ENCODE measurements at regions not wholly inside any gene's neighbourhood (a gene's known extent, or its start where the extent isn't known, plus 50 kb on each side); places are given as distances from the start of the nearest gene placed in this dataset.

- H3K36me3 Mint-ChIP-seq = no peaks in the 10 kb centered on the region
- no peak overlapping the region for H3K4me3 Mint-ChIP-seq
- H3K27ac Mint-ChIP-seq = no peak overlapping the region
- no peaks in the 10 kb centered on the region for H3K9me3 Mint-ChIP-seq
- no peaks in the 10 kb centered on the region for H3K4me1 Mint-ChIP-seq
- peaks cover 11% of the 10 kb centered on the region for H3K27me3 Mint-ChIP-seq
Observed at GRCh38 chr13:47005756-47006414, 109.0 kb upstream of the HTR2A start.

DNA sequence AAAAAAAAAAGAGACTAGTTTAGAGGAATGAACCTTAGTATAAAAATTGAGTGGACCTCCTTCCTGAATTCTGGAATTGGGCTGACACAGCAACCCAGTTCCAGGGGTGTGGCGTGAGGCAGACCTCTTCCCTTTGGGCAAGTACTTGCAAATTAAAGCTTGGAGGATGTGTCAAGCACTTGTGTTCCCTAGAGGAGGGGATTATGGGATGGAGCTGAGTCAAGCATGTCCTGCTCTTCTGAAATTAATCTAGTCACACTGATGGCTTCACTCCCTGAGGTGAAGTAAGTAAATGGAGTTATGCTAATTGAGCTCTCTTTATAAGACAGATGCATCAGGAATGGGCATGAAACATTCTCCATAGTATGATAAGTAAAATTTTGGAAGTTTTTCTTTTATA is 107.7 kb upstream of the HTR2A start:
- peaks cover 11% of the 10 kb centered on the region for H3K27me3 Mint-ChIP-seq
- H3K4me3 Mint-ChIP-seq = no peak overlapping the region
- H3K4me1 Mint-ChIP-seq = no peaks in the 10 kb centered on the region
- H3K36me3 Mint-ChIP-seq = no peaks in the 10 kb centered on the region
- no peak overlapping the region for H3K27ac Mint-ChIP-seq
- H3K9me3 Mint-ChIP-seq = no peaks in the 10 kb centered on the region

- Mint-ChIP-seq H3K36me3 (no peaks in the 10 kb centered on the region), H3K27ac (no peak overlapping the region)
Observed at GRCh38 chr13:47004027-47004426, 107.2 kb upstream of the HTR2A start.

DNA sequence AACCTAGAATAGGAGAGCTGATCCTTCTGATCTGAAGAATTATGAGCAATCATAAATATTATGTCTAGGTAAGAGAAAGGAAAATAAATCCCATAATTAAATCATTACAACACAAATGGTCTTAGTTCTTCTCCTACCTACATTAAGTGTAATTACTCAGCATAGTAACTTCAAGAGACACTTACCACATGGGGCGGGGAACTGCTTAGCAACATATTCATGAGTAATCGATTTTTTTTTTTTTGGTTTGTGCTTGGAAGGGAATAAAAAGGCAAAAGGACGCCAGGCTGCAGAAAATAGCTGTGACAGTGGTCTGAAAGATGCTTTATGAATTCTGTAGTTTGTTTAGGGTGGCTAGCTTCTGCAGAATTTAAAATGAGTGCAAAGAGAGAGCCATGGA is 103.3 kb upstream of the HTR2A start:
- no peaks in the 10 kb centered on the region for H3K36me3 Mint-ChIP-seq
- H3K27me3 Mint-ChIP-seq = peaks cover 14% of the 10 kb centered on the region
- H3K9me3 Mint-ChIP-seq = no peaks in the 10 kb centered on the region
- H3K27ac Mint-ChIP-seq = no peak overlapping the region
- no peak overlapping the region for H3K4me3 Mint-ChIP-seq
- H3K4me1 Mint-ChIP-seq = no peaks in the 10 kb centered on the region

More at GRCh38 chr13:47004027-47004426, 107.2 kb upstream of the HTR2A start:
- no peaks in the 10 kb centered on the region for H3K9me3 Mint-ChIP-seq
- H3K4me1 Mint-ChIP-seq = no peaks in the 10 kb centered on the region
- H3K27me3 Mint-ChIP-seq = peaks cover 15% of the 10 kb centered on the region
- H3K4me3 Mint-ChIP-seq = no peak overlapping the region

GRCh38 chr13:46996316-46997030 is 99.6 kb upstream of the HTR2A start:
- no peaks in the 10 kb centered on the region for H3K9me3 Mint-ChIP-seq
- no peak overlapping the region for H3K4me3 Mint-ChIP-seq
- no peaks in the 10 kb centered on the region for H3K4me1 Mint-ChIP-seq
- peaks cover 9% of the 10 kb centered on the region for H3K27me3 Mint-ChIP-seq
- H3K36me3 Mint-ChIP-seq = no peaks in the 10 kb centered on the region
- H3K27ac Mint-ChIP-seq = no peak overlapping the region

GRCh38 chr13:46995874-46996273 is 99.0 kb upstream of the HTR2A start:
- Mint-ChIP-seq H3K9me3 (no peaks in the 10 kb centered on the region), H3K27me3 (peaks cover 6% of the 10 kb centered on the region), H3K4me3 (no peak overlapping the region), H3K4me1 (no peaks in the 10 kb centered on the region), H3K27ac (no peak overlapping the region), H3K36me3 (no peaks in the 10 kb centered on the region)

DNA sequence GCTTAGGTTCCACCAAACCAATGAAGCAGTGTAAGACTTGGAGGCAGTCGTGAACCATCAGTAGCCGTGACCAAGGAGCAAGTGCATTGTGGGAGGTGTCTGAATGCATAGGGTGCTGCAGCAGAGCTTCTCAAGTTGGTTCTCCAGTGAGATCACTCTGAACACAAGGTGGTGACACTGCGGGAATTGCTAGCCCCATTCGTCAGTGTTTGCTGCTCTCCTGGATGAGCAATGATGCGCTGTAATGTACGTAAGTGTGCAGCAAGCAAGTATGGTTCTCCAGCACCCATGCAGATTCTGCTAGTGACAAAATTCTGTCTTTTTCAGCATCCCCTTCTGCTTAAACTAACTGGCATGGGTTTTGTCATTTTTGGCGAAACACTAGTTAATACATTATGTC is 97.6 kb upstream of the HTR2A start:
- no peak overlapping the region for H3K27ac Mint-ChIP-seq
- peaks cover 6% of the 10 kb centered on the region for H3K27me3 Mint-ChIP-seq
- no peaks in the 10 kb centered on the region for H3K36me3 Mint-ChIP-seq

GRCh38 chr13:46992383-46992952 is 95.6 kb upstream of the HTR2A start:
- Mint-ChIP-seq H3K27me3 (peaks cover 10% of the 10 kb centered on the region), H3K36me3 (no peaks in the 10 kb centered on the region), H3K27ac (no peak overlapping the region), H3K9me3 (no peaks in the 10 kb centered on the region), H3K4me3 (no peak overlapping the region), H3K4me1 (no peaks in the 10 kb centered on the region)

More for the DNA sequence above, 97.6 kb upstream of the HTR2A start:
- H3K4me3 Mint-ChIP-seq = no peak overlapping the region
- no peaks in the 10 kb centered on the region for H3K9me3 Mint-ChIP-seq
- no peaks in the 10 kb centered on the region for H3K4me1 Mint-ChIP-seq

- Mint-ChIP-seq H3K36me3 (no peaks in the 10 kb centered on the region), H3K4me3 (no peak overlapping the region), H3K27ac (no peak overlapping the region), H3K9me3 (no peaks in the 10 kb centered on the region), H3K4me1 (peaks cover 4% of the 10 kb centered on the region), H3K27me3 (peaks cover 7% of the 10 kb centered on the region)
Observed at GRCh38 chr13:46983881-46984280, 87.0 kb upstream of the HTR2A start.

DNA sequence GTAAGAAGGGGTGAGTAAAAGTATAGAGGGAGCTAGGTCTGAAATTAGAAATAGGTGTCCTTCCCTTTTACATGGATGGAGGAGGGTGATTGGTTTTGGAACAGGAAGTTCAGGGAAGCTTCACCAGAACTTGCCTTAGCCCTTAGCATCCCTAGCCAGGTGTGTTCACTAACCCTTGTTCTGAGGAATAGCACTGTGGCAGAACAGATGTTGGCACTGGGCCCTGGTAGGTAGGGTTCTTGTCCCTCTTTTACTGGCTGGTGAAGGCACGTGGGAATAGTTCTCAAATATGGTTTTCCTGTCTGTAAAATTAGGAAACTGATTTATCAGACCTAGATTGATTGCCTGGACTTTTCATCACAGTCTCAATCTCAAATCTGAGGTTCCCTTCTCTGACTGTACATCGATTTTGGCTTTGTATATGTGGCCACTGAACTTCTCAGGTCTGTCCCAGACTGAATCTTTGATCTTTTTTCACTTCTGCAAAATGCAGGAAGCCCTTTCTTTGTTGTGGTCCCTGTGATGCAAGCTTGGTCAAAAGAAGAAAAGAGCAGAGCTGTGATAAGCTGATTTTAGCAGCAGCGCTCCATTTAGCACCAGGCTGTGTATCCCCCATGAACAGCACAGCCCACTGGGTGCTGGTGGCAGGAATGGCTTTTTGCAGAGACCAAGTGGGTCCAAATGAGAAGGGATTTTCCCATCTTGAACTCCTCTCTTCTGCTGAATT is 86.2 kb upstream of the HTR2A start:
- Mint-ChIP-seq H3K4me1 (peaks cover 4% of the 10 kb centered on the region), H3K36me3 (no peaks in the 10 kb centered on the region), H3K9me3 (peaks cover 1% of the 10 kb centered on the region), H3K4me3 (no peak overlapping the region), H3K27ac (no peak overlapping the region), H3K27me3 (peaks cover 1% of the 10 kb centered on the region)

DNA sequence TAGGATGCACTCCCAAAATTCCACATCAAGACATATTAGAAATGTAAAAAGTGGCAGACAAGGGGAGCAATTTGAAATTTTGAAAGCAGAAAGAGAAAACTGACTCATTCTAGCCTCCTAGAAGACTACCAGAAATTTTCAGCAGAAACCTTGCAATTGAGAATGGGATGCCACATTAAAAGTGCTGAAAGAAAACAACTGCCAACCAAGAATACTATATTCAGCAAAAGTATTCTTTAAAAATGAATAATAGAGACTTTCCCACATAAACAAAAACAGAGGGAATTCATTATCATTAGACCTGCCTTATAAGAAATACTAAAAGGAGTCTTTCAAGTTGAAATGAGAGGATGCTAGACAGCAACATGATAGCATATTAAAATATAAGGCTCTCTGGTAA is 78.3 kb upstream of the HTR2A start:
- Mint-ChIP-seq H3K27me3 (peaks cover 6% of the 10 kb centered on the region), H3K9me3 (peaks cover 15% of the 10 kb centered on the region), H3K4me3 (no peak overlapping the region), H3K27ac (no peak overlapping the region), H3K4me1 (no peaks in the 10 kb centered on the region), H3K36me3 (peaks cover 5% of the 10 kb centered on the region)

DNA sequence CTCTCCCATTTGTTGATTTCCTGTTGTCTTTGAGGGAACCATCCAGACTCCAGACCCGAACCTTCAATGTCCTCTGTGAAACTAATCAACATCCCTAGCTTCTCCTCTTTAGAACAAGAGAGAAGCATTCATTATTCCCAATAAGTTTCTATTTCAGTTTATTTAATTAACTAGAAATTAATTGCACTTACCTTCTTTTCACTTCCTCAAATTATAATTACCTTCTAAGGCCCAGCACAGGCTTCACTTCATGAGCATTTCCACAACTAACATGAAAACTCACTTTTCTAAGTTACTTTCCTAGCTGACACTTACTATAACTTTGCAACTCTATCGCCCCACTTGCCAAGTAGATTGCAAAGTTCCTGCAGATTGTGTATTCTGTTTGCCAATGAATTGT is 71.6 kb upstream of the HTR2A start:
- H3K9me3 Mint-ChIP-seq = no peaks in the 10 kb centered on the region
- H3K36me3 Mint-ChIP-seq = no peaks in the 10 kb centered on the region
- no peaks in the 10 kb centered on the region for H3K4me1 Mint-ChIP-seq
- no peak overlapping the region for H3K27ac Mint-ChIP-seq
- H3K4me3 Mint-ChIP-seq = no peak overlapping the region
- no peaks in the 10 kb centered on the region for H3K27me3 Mint-ChIP-seq

- Mint-ChIP-seq H3K9me3 (no peaks in the 10 kb centered on the region), H3K36me3 (no peaks in the 10 kb centered on the region), H3K27me3 (no peaks in the 10 kb centered on the region), H3K27ac (no peak overlapping the region), H3K4me3 (no peak overlapping the region), H3K4me1 (no peaks in the 10 kb centered on the region)
Observed at GRCh38 chr13:46964789-46965527, 68.1 kb upstream of the HTR2A start.

- Mint-ChIP-seq H3K4me1 (no peaks in the 10 kb centered on the region), H3K27me3 (no peaks in the 10 kb centered on the region), H3K4me3 (no peak overlapping the region), H3K36me3 (no peaks in the 10 kb centered on the region), H3K9me3 (no peaks in the 10 kb centered on the region), H3K27ac (no peak overlapping the region)
Observed at GRCh38 chr13:46963904-46964303, 67.1 kb upstream of the HTR2A start.

DNA sequence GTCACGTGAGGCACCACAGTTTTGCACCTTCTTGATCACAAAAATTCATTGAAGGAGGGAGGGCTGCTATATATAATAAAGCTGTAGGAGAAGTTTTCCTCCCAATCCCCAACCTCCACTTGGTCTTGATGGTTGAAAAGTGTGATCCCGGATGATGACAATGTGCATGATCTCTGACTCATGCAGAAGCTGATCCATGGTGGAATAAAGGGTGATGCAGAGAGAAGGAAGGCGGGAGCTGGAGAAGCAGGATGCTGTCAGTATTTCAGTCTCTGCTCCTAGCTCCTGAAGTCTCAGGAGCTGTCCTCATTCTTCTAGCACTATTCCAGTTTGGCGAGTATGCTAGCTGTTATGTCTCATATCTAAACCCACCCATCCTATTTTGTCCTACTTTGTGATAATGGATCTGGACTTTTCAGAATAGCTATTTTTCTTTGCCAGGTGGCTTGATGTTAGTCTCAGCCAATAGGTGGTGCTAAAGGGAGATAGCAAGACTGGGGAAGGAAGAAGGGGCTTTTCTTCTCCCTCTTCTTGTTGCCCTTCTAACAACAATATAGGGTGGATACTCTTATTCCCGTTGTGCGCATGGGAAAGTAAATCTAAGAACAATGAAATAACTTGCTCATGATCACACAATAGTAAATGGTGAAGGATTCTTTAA is 65.6 kb upstream of the HTR2A start:
- Mint-ChIP-seq H3K27ac (no peak overlapping the region), H3K4me1 (no peaks in the 10 kb centered on the region), H3K27me3 (peaks cover 6% of the 10 kb centered on the region), H3K36me3 (no peaks in the 10 kb centered on the region), H3K4me3 (no peak overlapping the region), H3K9me3 (no peaks in the 10 kb centered on the region)
